Stomach (tissue), 4 donors: ENCODE measurements at regions not wholly inside any gene's neighbourhood (a gene's known extent, or its start where the extent isn't known, plus 50 kb on each side); places are given as distances from the start of the nearest gene placed in this dataset.

Source experiments
- CTCF ChIP-seq, 7 experiments: fragments of 450-650 bp in 4 of 7; fragments of 200-600 bp in 3 of 7; sonication (generic) in 3 of 7; IDR thresholded peaks; one replicate each; pipeline ENCODE4 v1.5.1; 2016 to 2019; ENCODE audit warnings: antibody characterized with exemption in 7 of 7, control low read depth in 2 of 7, mild to moderate bottlenecking in 1 of 7
- EP300 ChIP-seq: sonication (generic); formaldehyde crosslinking; IDR thresholded peaks from one replicate; pipeline ENCODE4 v1.6.1; 2017; ENCODE audit warnings: antibody characterized with exemption
- POLR2A ChIP-seq, 4 donors: fragments of 450-650 bp; IDR thresholded peaks; one replicate each; pipeline ENCODE4 v1.6.1; 2016; ENCODE audit warnings: antibody characterized with exemption in 4 of 4, control low read depth in 2 of 4, mild to moderate bottlenecking in 1 of 4, moderate library complexity in 1 of 4
- POLR2AphosphoS5 ChIP-seq, 3 donors: sonication (generic); formaldehyde crosslinking; IDR thresholded peaks; one replicate each; pipeline ENCODE4 v1.6.1; 2016; ENCODE audit warnings: antibody characterized with exemption in 3 of 3

- TF ChIP-seq CTCF (IDR thresholded peaks at IDR 0.05) (no peak), POLR2A (IDR thresholded peaks at IDR 0.05) (no peak), POLR2AphosphoS5 (IDR thresholded peaks at IDR 0.05) (no peak), EP300 (no peak)
These were observed 227.7 kb upstream of the TENM4 start for GRCh38 chr11:79668575-79668974.
